Activated CD8-positive, alpha-beta memory T cell treated with anti-CD3 and anti-CD28 coated beads, Interleukin-2, amount 10 ng/mL, durations not matched to agents 7 days and 5 days (primary cell): ENCODE measurements at regions not wholly inside any gene's neighbourhood (a gene's known extent, or its start where the extent isn't known, plus 50 kb on each side); places are given as distances from the start of the nearest gene placed in this dataset.

ENCODE experiments used
- ATAC-seq: fragments of 150-1000 bp; cut with Tn5 transposase; one replicate; pipeline ENCODE4 v1.10.0; 2021; ENCODE audit warnings: moderate library complexity
- CTCF ChIA-PET: fragments of 350-600 bp; sonication (Branson Sonifier 250); formaldehyde crosslinking; loops from one replicate; lab custom pipeline; 2021; ENCODE audit warnings: antibody characterized with exemption; lab: Charles Lee
- DNase-seq: peaks from one replicate; pipeline ENCODE4 v3.0.0-alpha.2; 2020
- H3K27ac Mint-ChIP-seq: one replicate; pipeline ENCODE4 v1.8.0; 2021; ENCODE audit warnings: mild to moderate bottlenecking, mixed read lengths
- H3K27me3 Mint-ChIP-seq: one replicate; pipeline ENCODE4 v1.8.0; 2021; ENCODE audit warnings: mixed read lengths
- H3K36me3 Mint-ChIP-seq: one replicate; pipeline ENCODE4 v1.8.0; 2021; ENCODE audit warnings: mild to moderate bottlenecking, mixed read lengths
- H3K4me1 Mint-ChIP-seq: one replicate; pipeline ENCODE4 v1.8.0; 2021; ENCODE audit warnings: mixed read lengths
- H3K4me3 Mint-ChIP-seq: one replicate; pipeline ENCODE4 v1.8.0; 2021; ENCODE audit warnings: mild to moderate bottlenecking, moderate library complexity, mixed read lengths
- H3K9me3 Mint-ChIP-seq: one replicate; pipeline ENCODE4 v1.8.0; 2022; ENCODE audit warnings: low read depth, mixed read lengths

GRCh38 chr18:6668836-6669235, 60.7 kb upstream of the ARHGAP28 start:
- no peak for DNase-seq
- no peaks in the 10 kb centered on the region for H3K27me3 Mint-ChIP-seq
- no peaks in the 10 kb centered on the region for H3K4me1 Mint-ChIP-seq
- H3K4me3 Mint-ChIP-seq, result no peak overlapping the region
- H3K27ac Mint-ChIP-seq, result no peak overlapping the region
- CTCF ChIA-PET, result no interaction called here
- no peak for ATAC-seq
- peaks cover 11% of the 10 kb centered on the region for H3K9me3 Mint-ChIP-seq
- H3K36me3 Mint-ChIP-seq, result no peaks in the 10 kb centered on the region

DNA sequence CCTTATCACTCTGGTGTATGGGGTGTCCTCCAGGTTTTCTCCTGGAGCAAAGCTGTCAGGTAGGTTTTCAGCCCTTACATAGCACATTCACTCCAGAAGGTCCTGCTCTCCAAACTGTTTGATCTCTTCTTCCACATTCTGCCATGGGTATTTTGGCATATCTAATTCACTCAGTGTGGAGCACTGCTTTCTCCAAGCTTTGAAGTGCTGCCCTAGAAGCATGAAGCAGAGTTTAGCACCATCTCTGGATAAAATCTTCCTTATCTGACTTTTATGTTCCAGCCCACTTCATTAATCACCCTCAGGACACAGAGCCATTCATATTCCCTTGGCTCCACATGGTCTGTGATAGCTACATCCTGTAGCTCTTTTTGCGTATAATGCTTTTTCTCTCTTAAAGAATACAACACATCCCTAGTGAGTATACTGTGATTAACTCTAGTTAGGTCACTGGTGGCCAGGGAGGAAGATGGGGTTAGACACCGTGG, 56.7 kb upstream of the ARHGAP28 start:
- H3K27me3 Mint-ChIP-seq, result no peaks in the 10 kb centered on the region
- no peaks in the 10 kb centered on the region for H3K4me1 Mint-ChIP-seq
- H3K36me3 Mint-ChIP-seq, result no peaks in the 10 kb centered on the region
- H3K9me3 Mint-ChIP-seq, result peaks cover 18% of the 10 kb centered on the region
- H3K4me3 Mint-ChIP-seq, result no peak overlapping the region
- CTCF ChIA-PET, result no interaction called here
- DNase-seq (no peak), ATAC-seq (no peak)
- no peak overlapping the region for H3K27ac Mint-ChIP-seq

- H3K36me3 Mint-ChIP-seq, result no peaks in the 10 kb centered on the region
- peaks cover 15% of the 10 kb centered on the region for H3K9me3 Mint-ChIP-seq
- H3K4me3 Mint-ChIP-seq, result no peak overlapping the region
- H3K27me3 Mint-ChIP-seq, result no peaks in the 10 kb centered on the region
- DNase-seq (no peak), ATAC-seq (no peak)
- no peak overlapping the region for H3K27ac Mint-ChIP-seq
- CTCF ChIA-PET, result no interaction called here
- no peaks in the 10 kb centered on the region for H3K4me1 Mint-ChIP-seq
These were observed 52.4 kb upstream of the ARHGAP28 start for GRCh38 chr18:6677086-6677485.

DNA sequence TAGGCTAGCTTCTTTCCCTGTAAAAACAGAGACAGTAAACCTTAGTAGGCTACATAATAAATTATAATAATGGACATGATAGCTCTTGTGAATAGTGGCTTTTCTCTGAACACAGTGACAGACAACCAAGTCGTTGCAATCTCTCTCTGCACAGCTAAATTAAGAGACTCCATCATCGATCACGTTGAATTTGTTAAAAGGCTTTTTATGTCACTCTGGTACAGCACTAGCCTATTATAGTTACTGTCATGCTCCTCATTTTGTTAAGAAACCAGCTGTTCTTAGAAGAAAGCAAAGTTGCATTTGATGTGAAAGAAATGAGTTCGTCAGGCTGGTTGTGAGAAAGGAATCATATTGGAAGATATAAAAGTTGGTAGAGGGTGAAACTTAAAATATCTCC, 50.3 kb upstream of the ARHGAP28 start:
- H3K4me3 Mint-ChIP-seq, result no peak overlapping the region
- ATAC-seq, result no peak
- CTCF ChIA-PET, result no interaction called here
- no peaks in the 10 kb centered on the region for H3K27me3 Mint-ChIP-seq
- H3K9me3 Mint-ChIP-seq, result peaks cover 8% of the 10 kb centered on the region
- no peaks in the 10 kb centered on the region for H3K36me3 Mint-ChIP-seq
- no peaks in the 10 kb centered on the region for H3K4me1 Mint-ChIP-seq
- DNase-seq, result no peak
- H3K27ac Mint-ChIP-seq, result no peak overlapping the region
